PC-9 (cell line): ENCODE measurements at regions not wholly inside any gene's neighbourhood (a gene's known extent, or its start where the extent isn't known, plus 50 kb on each side); places are given as distances from the start of the nearest gene placed in this dataset.

Experiments
- BruUV-seq: library from RNA; stranded (reverse); fragments of 400-500 nt; replicated peaks from 2 replicates; lab custom pipeline; 2021; lab: Mats Ljungman, UMichigan
- CTCF ChIA-PET: fragments of 300-600 bp; sonication (Branson Sonifier 250); formaldehyde crosslinking; loops from one replicate; lab custom pipeline; 2022; ENCODE audit warnings: antibody characterized with exemption; lab: Charles Lee
- POLR2A ChIA-PET: fragments of 300-600 bp; sonication (Branson Sonifier 250); formaldehyde crosslinking; loops from one replicate; lab custom pipeline; 2022; ENCODE audit warnings: antibody characterized with exemption; ENCODE audit not compliant: unreplicated experiment; lab: Charles Lee
- DNase-seq, 2 experiments: peaks; one replicate each; pipeline versions ENCODE4 v3.0.0 to v3.0.0-alpha.2; 2015 to 2022; ENCODE audit warnings: mixed read lengths in 1 of 2
- H2AFZ ChIP-seq: fragments of 200-600 bp; sonication (generic); 2 replicates; pipeline ENCODE4 v1.8.1; 2017; ENCODE audit warnings: antibody characterized with exemption
- H3F3A ChIP-seq: fragments of 200-600 bp; sonication (generic); 2 replicates; pipeline ENCODE4 v1.8.1; 2017; ENCODE audit warnings: antibody characterized with exemption, mild to moderate bottlenecking, low read depth; ENCODE audit not compliant: insufficient read depth
- H3K27ac ChIP-seq: fragments of 200-600 bp; sonication (generic); 2 replicates; pipeline ENCODE4 v1.6.1; 2016; ENCODE audit warnings: mixed run types
- H3K27me3 ChIP-seq: fragments of 200-600 bp; sonication (generic); 2 replicates; pipeline ENCODE4 v1.6.1; 2016; ENCODE audit warnings: low read depth, mixed run types; ENCODE audit not compliant: insufficient read depth
- H3K36me3 ChIP-seq: fragments of 200-600 bp; sonication (generic); 2 replicates; pipeline ENCODE4 v1.6.1; 2016; ENCODE audit warnings: low read depth, mixed run types
- H3K4me1 ChIP-seq: fragments of 200-600 bp; sonication (generic); replicated peaks from 2 replicates; pipeline ENCODE4 v1.6.1; 2016; ENCODE audit warnings: mixed run types; ENCODE audit not compliant: insufficient read depth
- H3K4me2 ChIP-seq: fragments of 200-600 bp; sonication (generic); 2 replicates; pipeline ENCODE4 v1.6.1; 2017; ENCODE audit warnings: mixed run types
- H3K4me3 ChIP-seq: fragments of 200-600 bp; sonication (generic); 2 replicates; pipeline ENCODE4 v1.6.1; 2016; ENCODE audit warnings: mixed run types
- H3K79me2 ChIP-seq: fragments of 200-600 bp; sonication (generic); 2 replicates; pipeline ENCODE4 v1.6.1; 2017; ENCODE audit warnings: low read depth, mixed run types
- H3K9me2 ChIP-seq: fragments of 200-600 bp; sonication (generic); 2 replicates; pipeline ENCODE4 v1.8.1; 2017; ENCODE audit warnings: mild to moderate bottlenecking; ENCODE audit not compliant: insufficient read depth
- H3K9me3 ChIP-seq: fragments of 200-600 bp; sonication (generic); 2 replicates; pipeline ENCODE4 v1.8.1; 2016; ENCODE audit warnings: low read depth; ENCODE audit not compliant: insufficient read depth
- H4K20me1 ChIP-seq: fragments of 200-600 bp; sonication (generic); 2 replicates; pipeline ENCODE4 v1.8.1; 2017; ENCODE audit not compliant: insufficient read depth
- CTCF ChIP-seq: fragments of 200-600 bp; sonication (generic); conservative IDR thresholded peaks from 2 replicates; pipeline ENCODE4 v1.6.1; 2017; ENCODE audit warnings: mixed run types, antibody characterized with exemption, mild to moderate bottlenecking, moderate library complexity
- EZH2 ChIP-seq: fragments of 200-600 bp; sonication (generic); IDR thresholded peaks from 2 replicates; pipeline ENCODE4 v1.8.0; 2017; ENCODE audit warnings: antibody characterized with exemption, low read depth
- intact Hi-C: fragments of 100-400 bp; cut with micrococcal nuclease; formaldehyde crosslinking; loops from one replicate; pipeline ENCODE4 v1.10.0; 2022; ENCODE audit not compliant: unreplicated experiment

- DNase-seq = no peak
- Histone ChIP-seq H3K9me2 (no peaks in the 10 kb centered on the region), H3K36me3 (no peaks in the 10 kb centered on the region), H2AFZ (no peak overlapping the region), H3K4me1 (no peaks in the 10 kb centered on the region), H3K27ac (no peak overlapping the region), H3K9me3 (no peaks in the 10 kb centered on the region), H4K20me1 (0 out of 2 replicates have a peak, but pooled peaks cover 3% of the 10 kb centered on the region), H3K4me2 (no peak overlapping the region), H3K4me3 (no peak overlapping the region), H3F3A (no peaks in the 10 kb centered on the region), H3K27me3 (no peaks in the 10 kb centered on the region), H3K79me2 (no peaks in the 10 kb centered on the region)
- TF ChIP-seq EZH2 = no peak
- TF ChIP-seq CTCF = no peak
- ChIA-PET POLR2A (no interaction called here), CTCF (no interaction called here)
- BruUV-seq = no TSS peak
- intact Hi-C loops = no loop called here
Observed at GRCh38 chr9:119509291-119509905, 140.2 kb upstream of the BRINP1 start.

GRCh38 chr9:119501374-119501773, 132.1 kb upstream of the BRINP1 start:
- ChIA-PET POLR2A (no interaction called here), CTCF (no interaction called here)
- no peaks in the 10 kb centered on the region for H3K9me3 ChIP-seq
- no peak overlapping the region for H2AFZ ChIP-seq
- no peaks in the 10 kb centered on the region for H3F3A ChIP-seq
- intact Hi-C loops = no loop called here
- H3K27ac ChIP-seq = no peak overlapping the region
- no peak for DNase-seq
- no peak overlapping the region for H3K4me2 ChIP-seq
- no peak overlapping the region for H3K4me3 ChIP-seq
- BruUV-seq = no TSS peak
- no peaks in the 10 kb centered on the region for H3K4me1 ChIP-seq
- TF ChIP-seq EZH2 (no peak), CTCF (no peak)
- H3K27me3 ChIP-seq = no peaks in the 10 kb centered on the region
- H3K9me2 ChIP-seq = no peaks in the 10 kb centered on the region
- H4K20me1 ChIP-seq = no peaks in the 10 kb centered on the region
- H3K36me3 ChIP-seq = no peaks in the 10 kb centered on the region
- H3K79me2 ChIP-seq = no peaks in the 10 kb centered on the region

DNA sequence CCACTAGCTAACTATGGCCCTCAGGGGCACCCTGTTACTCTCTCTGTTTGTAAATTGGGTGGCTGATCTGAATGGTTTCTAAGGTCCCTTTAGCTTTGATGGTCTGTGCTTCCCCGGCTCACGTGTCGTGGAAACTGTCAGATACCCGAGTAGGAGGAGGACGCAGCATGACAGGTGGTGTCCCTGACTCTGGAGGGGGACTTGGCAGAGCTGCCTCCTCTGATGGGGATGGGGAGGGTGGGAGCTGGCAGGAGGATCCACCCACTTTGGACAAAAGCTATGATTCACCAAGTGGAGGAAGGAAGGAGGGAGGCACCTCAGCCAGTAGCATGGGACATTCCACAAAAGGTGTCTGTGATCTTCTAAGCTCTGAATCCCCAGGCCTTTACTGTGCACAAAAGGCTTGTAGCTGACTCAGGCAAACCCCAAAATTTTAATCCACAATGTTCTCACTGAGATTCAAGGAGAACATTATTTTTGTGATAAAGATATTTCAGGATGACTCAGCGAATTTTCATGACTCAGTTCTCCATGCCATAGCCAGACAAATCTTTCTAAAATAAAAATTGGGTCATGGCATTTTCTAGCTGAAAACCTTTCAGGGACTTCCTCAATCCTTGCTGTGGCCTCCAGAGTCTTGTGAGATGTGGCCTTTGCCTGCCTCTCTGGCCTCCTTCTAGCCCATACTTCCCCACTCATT, 131.0 kb upstream of the BRINP1 start:
- TF ChIP-seq EZH2 (no peak), CTCF (no peak)
- no peak overlapping the region for H3K4me2 ChIP-seq
- H3K4me3 ChIP-seq = no peak overlapping the region
- BruUV-seq = no TSS peak
- H2AFZ ChIP-seq = no peak overlapping the region
- H3K27me3 ChIP-seq = no peaks in the 10 kb centered on the region
- H3K79me2 ChIP-seq = no peaks in the 10 kb centered on the region
- H4K20me1 ChIP-seq = no peaks in the 10 kb centered on the region
- no peaks in the 10 kb centered on the region for H3K4me1 ChIP-seq
- no peaks in the 10 kb centered on the region for H3K36me3 ChIP-seq
- ChIA-PET POLR2A (no interaction called here), CTCF (no interaction called here)
- intact Hi-C loops = no loop called here
- H3K9me3 ChIP-seq = no peaks in the 10 kb centered on the region
- no peak for DNase-seq
- H3K27ac ChIP-seq = no peak overlapping the region
- H3K9me2 ChIP-seq = no peaks in the 10 kb centered on the region
- H3F3A ChIP-seq = no peaks in the 10 kb centered on the region
